GM12891 (cell line): ENCODE measurements at regions not wholly inside any gene's neighbourhood (a gene's known extent, or its start where the extent isn't known, plus 50 kb on each side); places are given as distances from the start of the nearest gene placed in this dataset.

Source experiments
- POLR2A ChIP-seq: IDR thresholded peaks from 2 replicates; pipeline ENCODE4 v1.6.1; 2011; ENCODE audit warnings: low read depth, low read length, control low read depth
- SPI1 ChIP-seq: IDR thresholded peaks from 2 replicates; pipeline ENCODE4 v1.6.1; 2011; ENCODE audit warnings: low read depth, low read length, control low read depth
- TAF1 ChIP-seq: IDR thresholded peaks from 2 replicates; pipeline ENCODE4 v1.6.1; 2011; ENCODE audit warnings: low read depth, low read length, control low read depth

- TF ChIP-seq POLR2A: no peak
- TF ChIP-seq TAF1: no peak
- no peak for TF ChIP-seq SPI1
These were observed 2016.3 kb upstream of the CDH9 start for GRCh38 chr5:29054694-29055093.
